ENCODE measurements at regions not wholly inside any gene's neighbourhood (a gene's known extent, or its start where the extent isn't known, plus 50 kb on each side); places are given as distances from the start of the nearest gene placed in this dataset.
A peak's percentile ranks its signal among the peaks of the same experiment; 100 is the strongest.

DNA sequence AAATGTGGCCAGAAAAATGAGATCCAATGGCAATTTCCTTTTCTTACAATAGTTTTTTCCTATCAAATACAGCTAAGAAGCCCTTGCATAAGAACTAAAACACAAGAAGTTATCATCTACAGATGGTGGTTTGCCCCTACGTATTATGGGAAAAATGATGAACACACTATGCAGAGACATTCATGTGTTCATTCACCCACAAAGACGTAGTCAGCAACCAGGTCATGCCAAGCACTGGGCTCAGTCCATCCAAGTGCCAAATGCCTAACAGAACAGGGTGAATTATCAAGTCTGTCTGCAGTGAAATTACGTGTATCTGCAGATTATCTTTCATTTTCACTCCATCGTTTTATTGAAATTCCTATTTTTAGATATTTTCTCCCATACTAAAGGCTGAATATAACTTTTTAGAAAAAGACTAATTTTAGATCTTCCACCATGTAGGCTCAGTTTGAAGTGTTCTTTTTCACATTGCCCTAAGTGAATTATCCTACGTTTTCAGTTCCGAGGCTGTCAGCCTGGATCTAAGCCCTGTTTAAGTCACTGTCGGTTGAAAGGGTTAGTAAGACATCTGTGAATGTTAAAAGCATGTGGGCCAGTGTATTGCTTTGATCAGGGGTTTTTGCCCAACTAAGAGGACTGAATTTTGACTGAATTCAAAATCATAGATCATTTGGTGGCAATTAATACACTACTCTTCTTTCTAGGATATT lies 78.1 kb upstream of the DHX40 start:
- Mint-ChIP-seq H3K27me3 (no peaks in the 10 kb centered on the region), H3K4me3 (no peak overlapping the region), H3K36me3 (no peaks in the 10 kb centered on the region), H3K4me1 (ENCODE audit: unreplicated experiment) (peaks cover 4% of the 10 kb centered on the region), H3K27ac (no peak overlapping the region), H3K9me3 (no peaks in the 10 kb centered on the region)
- peak; percentile 8 for DNase-seq (ENCODE audit: extremely low spot score, unreplicated experiment)
- TF ChIP-seq, protein P1, sequence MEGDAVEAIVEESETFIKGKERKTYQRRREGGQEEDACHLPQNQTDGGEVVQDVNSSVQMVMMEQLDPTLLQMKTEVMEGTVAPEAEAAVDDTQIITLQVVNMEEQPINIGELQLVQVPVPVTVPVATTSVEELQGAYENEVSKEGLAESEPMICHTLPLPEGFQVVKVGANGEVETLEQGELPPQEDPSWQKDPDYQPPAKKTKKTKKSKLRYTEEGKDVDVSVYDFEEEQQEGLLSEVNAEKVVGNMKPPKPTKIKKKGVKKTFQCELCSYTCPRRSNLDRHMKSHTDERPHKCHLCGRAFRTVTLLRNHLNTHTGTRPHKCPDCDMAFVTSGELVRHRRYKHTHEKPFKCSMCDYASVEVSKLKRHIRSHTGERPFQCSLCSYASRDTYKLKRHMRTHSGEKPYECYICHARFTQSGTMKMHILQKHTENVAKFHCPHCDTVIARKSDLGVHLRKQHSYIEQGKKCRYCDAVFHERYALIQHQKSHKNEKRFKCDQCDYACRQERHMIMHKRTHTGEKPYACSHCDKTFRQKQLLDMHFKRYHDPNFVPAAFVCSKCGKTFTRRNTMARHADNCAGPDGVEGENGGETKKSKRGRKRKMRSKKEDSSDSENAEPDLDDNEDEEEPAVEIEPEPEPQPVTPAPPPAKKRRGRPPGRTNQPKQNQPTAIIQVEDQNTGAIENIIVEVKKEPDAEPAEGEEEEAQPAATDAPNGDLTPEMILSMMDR (conservative IDR thresholded peaks at IDR 0.05) = no peak

DNA sequence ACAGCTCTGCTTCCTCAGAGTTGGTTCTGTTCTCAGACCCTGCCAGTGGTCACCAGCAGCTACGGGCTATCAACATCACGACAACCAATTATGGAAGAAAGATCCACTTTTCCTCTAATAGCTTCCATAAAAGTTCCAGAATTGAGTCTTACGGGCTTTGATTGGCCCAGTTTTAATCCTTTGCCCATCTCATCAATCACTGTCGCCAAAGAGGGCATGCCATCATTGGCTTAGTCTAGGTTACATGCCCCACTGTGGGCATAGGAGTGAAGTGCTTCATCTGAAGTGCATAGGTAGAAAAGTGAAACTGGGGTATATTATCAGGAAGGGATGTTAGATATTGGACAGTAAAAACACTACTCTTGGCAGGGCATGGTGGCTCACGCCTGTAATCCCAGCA lies 76.6 kb upstream of the DHX40 start:
- Mint-ChIP-seq H3K4me1 (ENCODE audit: unreplicated experiment) (peaks cover 6% of the 10 kb centered on the region), H3K27me3 (no peaks in the 10 kb centered on the region), H3K36me3 (no peaks in the 10 kb centered on the region), H3K27ac (no peak overlapping the region), H3K9me3 (peaks cover 1% of the 10 kb centered on the region), H3K4me3 (no peak overlapping the region)
- peak; percentile 15 for DNase-seq (ENCODE audit: extremely low spot score, unreplicated experiment)
- TF ChIP-seq, protein P1 (conservative IDR thresholded peaks at IDR 0.05) = no peak

DNA sequence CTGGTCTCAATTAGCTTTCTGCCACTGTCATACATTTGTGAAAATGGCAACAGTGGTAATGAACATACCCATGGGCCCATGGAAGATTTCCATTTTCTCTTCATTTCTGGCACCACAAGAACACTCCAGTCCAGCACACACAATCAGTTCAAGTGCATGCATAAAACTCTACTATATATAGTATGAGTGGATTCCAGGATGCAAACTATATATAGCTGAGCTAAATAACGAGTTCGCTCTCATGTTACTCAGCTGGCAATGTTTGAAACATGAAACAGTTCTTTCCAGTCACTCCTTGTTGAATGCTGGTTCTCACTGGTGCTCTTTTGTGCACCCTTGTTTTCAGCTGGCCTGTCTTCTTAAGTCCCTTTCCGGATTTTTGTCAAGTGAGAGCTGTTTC lies 75.2 kb upstream of the DHX40 start:
- no peaks in the 10 kb centered on the region for H3K27me3 Mint-ChIP-seq
- no peak overlapping the region for H3K4me3 Mint-ChIP-seq
- peaks cover 9% of the 10 kb centered on the region for H3K4me1 Mint-ChIP-seq (ENCODE audit: unreplicated experiment)
- H3K9me3 Mint-ChIP-seq = peaks cover 4% of the 10 kb centered on the region
- H3K36me3 Mint-ChIP-seq = no peaks in the 10 kb centered on the region
- H3K27ac Mint-ChIP-seq = no peak overlapping the region
- no peak for DNase-seq (ENCODE audit: extremely low spot score, unreplicated experiment)
- TF ChIP-seq, protein P1 (conservative IDR thresholded peaks at IDR 0.05) = no peak

DNA sequence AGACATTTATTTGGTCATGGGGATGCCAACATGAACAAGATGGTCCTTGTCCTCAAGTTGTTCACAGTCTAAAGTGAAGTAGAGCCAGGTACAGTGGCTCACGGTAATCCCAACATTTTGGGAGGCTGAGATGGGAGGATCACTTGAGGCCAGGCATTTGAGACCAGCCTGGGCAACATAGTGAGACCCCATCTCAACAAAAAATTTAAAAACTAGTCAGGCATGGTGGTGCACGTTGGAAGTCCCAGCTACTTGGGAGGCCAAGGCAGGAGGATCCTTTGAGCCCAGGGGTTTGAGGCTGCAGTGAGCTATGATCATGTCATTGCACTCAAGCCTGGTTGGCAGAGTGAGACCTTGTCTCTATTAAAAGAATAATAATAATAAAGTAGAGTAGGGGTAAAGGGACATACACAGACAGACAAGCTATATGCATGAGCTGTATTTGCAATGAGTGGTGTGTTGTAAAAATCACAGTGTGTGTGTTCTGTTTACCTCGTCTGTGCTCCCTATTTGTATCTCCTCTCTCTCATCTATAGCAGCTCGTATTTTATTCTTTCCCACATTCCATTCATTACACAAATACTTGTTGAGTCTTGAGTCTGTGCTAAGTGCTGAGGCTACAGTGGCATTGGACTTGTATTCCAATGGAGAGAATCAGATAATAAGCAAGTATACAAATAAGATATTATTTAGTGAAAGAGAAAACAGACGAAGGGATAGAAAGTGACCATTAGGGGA lies 73.9 kb upstream of the DHX40 start:
- Mint-ChIP-seq H3K27me3 (no peaks in the 10 kb centered on the region), H3K36me3 (no peaks in the 10 kb centered on the region), H3K4me3 (no peak overlapping the region), H3K27ac (no peak overlapping the region), H3K4me1 (ENCODE audit: unreplicated experiment) (peaks cover 9% of the 10 kb centered on the region), H3K9me3 (peaks cover 4% of the 10 kb centered on the region)
- DNase-seq (ENCODE audit: extremely low spot score, unreplicated experiment) = no peak
- TF ChIP-seq, protein P1 (conservative IDR thresholded peaks at IDR 0.05) = no peak

DNA sequence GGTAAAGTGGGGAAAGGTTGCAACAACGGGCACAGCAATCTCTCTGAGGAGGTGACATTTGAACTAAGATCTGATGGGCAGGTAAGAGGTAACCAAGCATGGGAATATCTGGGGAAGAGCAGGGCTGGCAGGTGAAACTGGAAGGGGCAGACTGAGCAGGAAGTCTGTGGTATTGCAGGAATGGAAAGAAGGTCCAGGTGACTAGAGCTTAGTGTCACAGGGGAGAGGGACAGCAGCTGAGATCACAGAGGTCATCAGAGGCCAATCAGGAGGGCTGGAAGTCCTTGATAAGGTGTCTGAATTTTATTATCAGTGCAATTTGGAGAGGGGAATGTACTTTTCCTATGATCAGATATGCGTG lies 73.3 kb upstream of the DHX40 start:
- Mint-ChIP-seq H3K36me3 (no peaks in the 10 kb centered on the region), H3K4me1 (ENCODE audit: unreplicated experiment) (peaks cover 9% of the 10 kb centered on the region), H3K4me3 (no peak overlapping the region), H3K9me3 (peaks cover 4% of the 10 kb centered on the region), H3K27ac (no peak overlapping the region), H3K27me3 (no peaks in the 10 kb centered on the region)
- DNase-seq (ENCODE audit: extremely low spot score, unreplicated experiment) = peak; percentile 15
- TF ChIP-seq, protein P1 (conservative IDR thresholded peaks at IDR 0.05) = no peak
